ENCODE measurements at regions not wholly inside any gene's neighbourhood (a gene's known extent, or its start where the extent isn't known, plus 50 kb on each side); places are given as distances from the start of the nearest gene placed in this dataset.

DNA sequence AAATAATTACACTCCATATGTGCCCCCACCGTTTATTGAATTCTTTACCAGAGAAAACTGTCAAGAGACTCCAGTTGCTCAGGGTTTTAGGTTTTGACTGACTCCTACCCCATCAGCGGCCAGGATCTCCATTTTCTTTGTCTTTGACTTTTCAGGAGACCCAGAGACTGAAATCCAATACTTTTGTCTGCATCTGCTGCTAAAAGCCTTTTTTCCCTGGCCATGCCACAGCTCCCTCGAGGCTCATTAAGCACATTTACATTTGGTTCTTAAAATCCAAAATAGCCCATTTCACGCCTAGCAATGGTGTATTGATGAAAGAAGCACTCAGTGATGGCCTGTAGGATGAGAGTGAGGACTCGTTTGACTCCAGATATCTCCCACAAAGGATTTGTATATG, 332.6 kb upstream of the ACVR2A start:
- no peak for TF ChIP-seq CTCF (conservative IDR thresholded peaks at IDR 0.05; ENCODE audit: low read length)
- H3K4me3 ChIP-seq (ENCODE audit: low read length) = no peak overlapping the region
- DNase-seq (ENCODE audit: low read depth) = no peak

DNA sequence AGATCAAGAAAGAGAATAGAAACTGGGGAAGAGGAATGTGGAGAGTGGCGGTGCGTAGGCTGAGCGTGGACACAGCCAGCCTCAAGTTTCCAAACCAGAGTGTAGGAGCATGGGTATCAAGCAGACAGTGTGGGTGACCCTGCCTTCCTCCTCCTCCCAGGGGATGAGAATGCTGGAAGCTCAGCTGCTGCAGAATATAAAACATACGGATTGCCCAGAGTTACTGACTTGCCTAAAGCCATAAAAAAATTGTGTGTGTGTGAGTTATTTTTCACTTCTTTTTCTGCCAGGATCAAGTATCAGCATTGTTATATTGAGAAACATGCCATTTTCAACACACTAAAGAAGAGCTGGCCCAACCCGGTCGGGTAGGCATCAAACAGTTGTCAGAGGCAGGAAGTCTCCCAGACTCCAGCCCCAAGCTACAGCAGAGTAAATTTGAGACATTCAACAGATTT, 333.3 kb upstream of the ACVR2A start:
- TF ChIP-seq CTCF (conservative IDR thresholded peaks at IDR 0.05; ENCODE audit: low read length) = no peak
- H3K4me3 ChIP-seq (ENCODE audit: low read length) = no peak overlapping the region
- peak; percentile 71 for DNase-seq (ENCODE audit: low read depth)

DNA sequence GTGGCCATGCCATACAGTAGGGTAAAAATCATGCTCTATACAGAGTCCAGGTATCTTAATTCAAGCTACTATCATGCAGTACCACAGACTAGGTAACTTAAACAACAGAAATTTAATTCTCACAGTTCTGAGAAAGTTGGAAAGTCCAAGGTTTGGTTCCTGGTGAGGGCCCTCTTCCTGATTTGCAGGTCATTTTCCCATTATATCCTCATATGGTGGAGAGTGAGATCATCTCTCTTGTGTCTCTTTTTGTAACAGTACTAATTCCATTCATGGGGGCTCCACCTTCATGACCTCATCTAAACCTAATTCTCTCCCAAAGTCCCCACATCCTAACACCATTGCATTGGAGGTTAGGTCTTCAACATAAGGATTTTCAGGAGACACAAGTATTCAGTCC, 335.0 kb upstream of the ACVR2A start:
- DNase-seq (ENCODE audit: low read depth) = no peak
- H3K4me3 ChIP-seq (ENCODE audit: low read length) = no peak overlapping the region
- no peak for TF ChIP-seq CTCF (conservative IDR thresholded peaks at IDR 0.05; ENCODE audit: low read length)

GRCh38 chr2:147506889-147507288, 337.9 kb upstream of the ACVR2A start:
- DNase-seq (ENCODE audit: low read depth) = no peak
- H3K4me3 ChIP-seq (ENCODE audit: low read length) = no peak overlapping the region
- no peak for TF ChIP-seq CTCF (conservative IDR thresholded peaks at IDR 0.05; ENCODE audit: low read length)

- no peak for TF ChIP-seq CTCF (conservative IDR thresholded peaks at IDR 0.05; ENCODE audit: low read length)
- no peak for DNase-seq (ENCODE audit: low read depth)
- H3K4me3 ChIP-seq (ENCODE audit: low read length) = no peak overlapping the region
These were observed 342.0 kb upstream of the ACVR2A start for GRCh38 chr2:147502711-147503290.

- no peak for DNase-seq (ENCODE audit: low read depth)
- no peak overlapping the region for H3K4me3 ChIP-seq (ENCODE audit: low read length)
- TF ChIP-seq CTCF (conservative IDR thresholded peaks at IDR 0.05; ENCODE audit: low read length) = no peak
These were observed 342.9 kb upstream of the ACVR2A start for GRCh38 chr2:147501968-147502367.

DNA sequence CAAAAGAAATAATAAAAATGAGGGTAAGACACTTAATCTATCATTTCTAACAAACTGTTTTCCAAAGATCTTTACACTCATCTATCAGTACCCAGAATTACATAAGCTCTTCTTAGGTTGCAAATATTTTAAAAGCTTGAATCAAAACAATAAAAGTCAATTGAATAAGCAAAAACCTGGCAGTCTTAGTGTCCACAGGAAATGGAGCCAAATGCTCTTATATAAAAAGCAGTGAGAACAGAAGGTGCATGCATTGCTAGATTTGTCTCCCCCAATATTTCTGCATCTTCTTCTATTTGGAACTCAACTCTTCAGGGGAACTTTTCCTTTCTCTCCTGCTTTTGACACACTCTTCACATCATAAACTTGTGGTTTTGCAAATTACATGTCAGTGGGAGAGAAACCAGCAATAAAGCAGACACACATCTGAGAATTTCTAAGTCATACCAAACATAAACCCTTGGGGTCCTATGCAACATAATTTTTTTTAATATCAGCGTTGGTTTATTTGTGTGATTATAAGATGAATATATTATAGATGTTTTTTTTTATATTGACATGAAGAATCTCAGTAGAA, 343.9 kb upstream of the ACVR2A start:
- DNase-seq (ENCODE audit: low read depth) = no peak

More for the DNA sequence above, 343.9 kb upstream of the ACVR2A start:
- no peak for TF ChIP-seq CTCF (conservative IDR thresholded peaks at IDR 0.05; ENCODE audit: low read length)
- H3K4me3 ChIP-seq (ENCODE audit: low read length) = no peak overlapping the region
